Tibial artery (tissue), 4 donors: ENCODE measurements at regions not wholly inside any gene's neighbourhood (a gene's known extent, or its start where the extent isn't known, plus 50 kb on each side); places are given as distances from the start of the nearest gene placed in this dataset.
A peak's percentile ranks its signal among the peaks of the same experiment; 100 is the strongest.

Experiments
- DNase-seq, 2 donors: peaks; one replicate each; pipeline ENCODE4 v3.0.0-alpha.2; 2019
- H3K27ac ChIP-seq, 2 donors: fragments of 200-600 bp; sonication (generic) in 1 of 2; 1 replicate in 1 of 2; 2 replicates in 1 of 2; pipeline ENCODE4 v1.5.1; 2018 to 2019; ENCODE audit warnings: mild to moderate bottlenecking in 1 of 2
- H3K27me3 ChIP-seq, 2 donors: fragments of 200-600 bp; sonication (generic) in 1 of 2; one replicate each; pipeline versions ENCODE4 v1.5.1 to v1.6.0; 2016 to 2019
- H3K36me3 ChIP-seq, 3 donors: fragments of 200-600 bp; sonication (generic) in 2 of 3; one replicate each; pipeline ENCODE4 v1.5.1; 2016 to 2019; ENCODE audit warnings: mild to moderate bottlenecking in 2 of 3
- H3K4me1 ChIP-seq, 4 donors: fragments of 200-600 bp; sonication (generic) in 2 of 4; 1 replicate in 3 of 4; 2 replicates in 1 of 4; pipeline ENCODE4 v1.5.1; 2016 to 2019
- H3K4me3 ChIP-seq, 2 donors: fragments of 200-600 bp; sonication (generic) in 1 of 2; 1 replicate in 1 of 2; 2 replicates in 1 of 2; pipeline ENCODE4 v1.5.1; 2018 to 2019; ENCODE audit warnings: mild to moderate bottlenecking in 2 of 2
- H3K9me3 ChIP-seq, 3 donors: fragments of 200-600 bp; sonication (generic) in 1 of 3; one replicate each; pipeline ENCODE4 v1.5.1; 2016 to 2019
- CTCF ChIP-seq, 2 experiments: fragments of 200-600 bp in 1 of 2; fragments of 450-650 bp in 1 of 2; IDR thresholded peaks; one replicate each; pipeline ENCODE4 v1.5.1; 2017 to 2019; ENCODE audit warnings: antibody characterized with exemption in 2 of 2, mild to moderate bottlenecking in 1 of 2, moderate library complexity in 1 of 2
- intact Hi-C: fragments of 100-400 bp; cut with DNase I; formaldehyde crosslinking; loops from one replicate; pipeline ENCODE4 v1.15.0; 2023; ENCODE audit warnings: low total_unique reads

- Histone ChIP-seq H3K4me3 (no peak overlapping the region), H3K4me1 (peaks cover 0 to 13% (median 0%) of the 10 kb centered on the region in 4 donors), H3K9me3 (no peaks in the 10 kb centered on the region), H3K27me3 (no peaks in the 10 kb centered on the region), H3K27ac (no peak overlapping the region), H3K36me3 (no peaks in the 10 kb centered on the region)
- no peak for DNase-seq
- intact Hi-C loops = no loop called here
- TF ChIP-seq CTCF (IDR thresholded peaks at IDR 0.05) = no peak
Observed at GRCh38 chr4:156583265-156583664, 388.3 kb downstream of the PDGFC start.

DNA sequence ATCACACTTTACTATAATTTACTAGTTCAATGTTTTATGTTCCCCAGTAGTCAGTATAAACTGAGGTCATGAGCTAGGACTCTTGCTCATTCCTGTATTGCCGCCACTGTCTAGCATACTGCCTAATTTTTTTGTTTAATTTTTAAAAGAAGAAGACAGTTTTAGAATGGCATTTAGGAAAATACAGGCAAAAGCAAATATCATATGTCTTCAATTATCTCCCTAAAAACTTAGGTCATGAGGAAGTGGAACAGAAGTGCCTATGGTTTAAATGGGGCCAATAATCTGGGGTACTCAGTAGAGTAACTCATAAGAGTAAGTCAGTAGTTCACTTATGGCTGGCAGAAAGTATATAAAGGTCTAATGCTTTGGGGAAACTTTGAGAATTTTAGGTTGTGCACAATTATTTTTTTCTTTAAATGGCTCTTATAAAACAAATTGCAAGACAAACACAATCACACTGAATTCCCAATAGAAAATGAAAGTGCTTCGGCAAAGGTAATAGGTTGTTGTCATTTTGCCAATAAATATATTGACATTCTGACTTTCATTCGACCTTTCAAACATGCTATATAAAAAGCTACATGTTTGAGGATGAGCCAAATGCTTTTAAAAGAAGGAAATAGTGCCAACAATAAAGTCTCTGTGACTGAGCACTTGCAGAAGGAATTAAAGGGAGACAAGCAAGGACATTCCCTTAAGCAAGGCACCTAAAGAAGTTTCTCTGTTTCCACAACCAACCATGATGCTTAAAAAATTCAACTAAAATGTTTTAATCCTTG is 390.1 kb downstream of the PDGFC start:
- H3K27ac ChIP-seq = peak overlapping the region; percentile 39 to 45
- H3K4me1 ChIP-seq = peaks cover 0 to 19% (median 3%) of the 10 kb centered on the region in 4 donors
- no peaks in the 10 kb centered on the region for H3K36me3 ChIP-seq
- no peaks in the 10 kb centered on the region for H3K9me3 ChIP-seq
- DNase-seq = no peak
- intact Hi-C loops = no loop called here
- TF ChIP-seq CTCF (IDR thresholded peaks at IDR 0.05) = no peak
- no peaks in the 10 kb centered on the region for H3K27me3 ChIP-seq
- H3K4me3 ChIP-seq = peak overlapping the region; percentile 14 to 36

- Histone ChIP-seq H3K27me3 (no peaks in the 10 kb centered on the region), H3K4me3 (no peak overlapping the region), H3K27ac (peak overlapping the region in 1 of 2 donors; percentile 39), H3K36me3 (no peaks in the 10 kb centered on the region), H3K4me1 (peaks cover 0 to 28% (median 3%) of the 10 kb centered on the region in 4 donors), H3K9me3 (no peaks in the 10 kb centered on the region)
- DNase-seq = no peak
- no peak for TF ChIP-seq CTCF (IDR thresholded peaks at IDR 0.05)
- intact Hi-C loops = no loop called here
Observed at GRCh38 chr4:156578713-156579112, 392.9 kb downstream of the PDGFC start.

DNA sequence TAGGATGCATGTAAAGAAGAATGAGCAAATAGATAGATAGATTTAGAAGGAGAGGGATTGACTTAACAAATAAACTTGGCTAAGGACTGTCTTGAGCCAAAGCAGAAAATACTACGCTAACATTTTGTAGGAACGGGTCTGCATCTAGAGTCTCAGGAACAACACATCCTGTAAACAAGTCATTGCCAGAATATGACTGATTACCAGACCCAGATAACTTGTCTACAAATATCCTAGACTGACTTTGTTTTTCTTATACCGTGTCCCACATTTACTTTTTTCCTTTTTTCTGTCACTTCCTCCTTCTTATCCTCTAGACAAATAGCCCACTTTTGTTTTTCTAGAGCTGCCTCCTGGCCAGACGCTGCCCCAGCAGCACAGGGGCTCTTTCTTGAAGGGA is 393.6 kb downstream of the PDGFC start:
- no peak for DNase-seq
- no peak for TF ChIP-seq CTCF (IDR thresholded peaks at IDR 0.05)
- peaks cover 0 to 28% (median 3%) of the 10 kb centered on the region in 4 donors for H3K4me1 ChIP-seq
- peak overlapping the region; percentile 39 to 55 for H3K27ac ChIP-seq
- H3K27me3 ChIP-seq = no peaks in the 10 kb centered on the region
- H3K4me3 ChIP-seq = no peak overlapping the region
- intact Hi-C loops = no loop called here
- no peaks in the 10 kb centered on the region for H3K36me3 ChIP-seq
- no peaks in the 10 kb centered on the region for H3K9me3 ChIP-seq

DNA sequence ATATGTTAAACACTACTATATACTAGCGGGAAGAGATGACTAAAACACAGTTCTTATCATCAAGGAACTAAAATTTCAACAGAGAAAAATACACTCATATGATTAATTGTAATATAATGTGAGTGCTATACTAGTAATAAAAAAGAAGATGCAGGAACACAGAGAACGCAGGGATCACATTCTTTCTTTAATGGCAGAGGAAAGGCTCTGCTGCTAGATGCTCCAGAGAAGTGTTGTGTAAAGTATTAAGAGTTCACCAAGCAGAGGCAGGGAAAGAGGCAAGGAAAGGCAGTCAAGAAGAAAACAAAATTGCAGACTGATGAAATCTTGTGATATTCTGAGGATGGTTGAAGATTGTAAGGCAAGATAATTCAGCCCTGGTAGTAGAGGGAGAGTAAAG is 394.7 kb downstream of the PDGFC start:
- Histone ChIP-seq H3K36me3 (no peaks in the 10 kb centered on the region), H3K4me3 (no peak overlapping the region), H3K4me1 (peaks cover 0 to 25% (median 3%) of the 10 kb centered on the region in 4 donors), H3K9me3 (no peaks in the 10 kb centered on the region), H3K27me3 (no peaks in the 10 kb centered on the region), H3K27ac (peak overlapping the region; percentile 0 to 39)
- no peak for TF ChIP-seq CTCF (IDR thresholded peaks at IDR 0.05)
- no peak for DNase-seq
- intact Hi-C loops = no loop called here
